AG04450 (cell line): ENCODE measurements at regions not wholly inside any gene's neighbourhood (a gene's known extent, or its start where the extent isn't known, plus 50 kb on each side); places are given as distances from the start of the nearest gene placed in this dataset. TPM values are rescaled to one million over a fixed set of nuclear protein-coding genes. Genes with fewer than 3 reads are reported as not detected.

Experiments
- CTCF ChIA-PET: fragments of 300-600, 350-600 bp; formaldehyde crosslinking; extraction: SDS; loops from one replicate; lab custom pipeline; 2022; ENCODE audit warnings: antibody characterized with exemption, inconsistent platforms; lab: Charles Lee
- POLR2A ChIA-PET: fragments of 350-600 bp; formaldehyde crosslinking; extraction: SDS; loops from one replicate; lab custom pipeline; 2021; ENCODE audit warnings: antibody characterized with exemption, inconsistent platforms; lab: Yijun Ruan, JAX
- DNase-seq: peaks from one replicate; pipeline ENCODE4 v3.0.0-alpha.2; 2011; ENCODE audit warnings: low read depth, low spot score
- H3K27ac ChIP-seq: one replicate; pipeline ENCODE4 v1.5.1; 2012; ENCODE audit warnings: low read depth, low read length, control low read depth
- H3K27me3 ChIP-seq: one replicate; pipeline ENCODE4 v1.6.0; 2012; ENCODE audit warnings: low read length; ENCODE audit not compliant: control insufficient read depth, insufficient read depth
- H3K4me3 ChIP-seq: 2 replicates; pipeline ENCODE4 v1.5.1; 2011; ENCODE audit warnings: mild to moderate bottlenecking, low read depth, low read length, control low read depth
- H3K9me3 ChIP-seq: 2 replicates; pipeline ENCODE4 v1.5.1; 2012; ENCODE audit warnings: low read length; ENCODE audit not compliant: control insufficient read depth, insufficient read depth
- small RNA-seq: library from RNA; depleted of rRNA; stranded (forward); fragments of <200 nt; gene quantifications from one replicate; pipeline ENCODE3, GENCODE V24; 2012; ENCODE audit warnings: low read depth; ENCODE audit not compliant: insufficient read length
- TF ChIP-seq, protein P1 (sequence below): IDR thresholded peaks from 2 replicates; pipeline ENCODE4 v1.5.1; 2011; ENCODE audit warnings: low read depth, low read length, control low read depth, inconsistent platforms

DNA sequence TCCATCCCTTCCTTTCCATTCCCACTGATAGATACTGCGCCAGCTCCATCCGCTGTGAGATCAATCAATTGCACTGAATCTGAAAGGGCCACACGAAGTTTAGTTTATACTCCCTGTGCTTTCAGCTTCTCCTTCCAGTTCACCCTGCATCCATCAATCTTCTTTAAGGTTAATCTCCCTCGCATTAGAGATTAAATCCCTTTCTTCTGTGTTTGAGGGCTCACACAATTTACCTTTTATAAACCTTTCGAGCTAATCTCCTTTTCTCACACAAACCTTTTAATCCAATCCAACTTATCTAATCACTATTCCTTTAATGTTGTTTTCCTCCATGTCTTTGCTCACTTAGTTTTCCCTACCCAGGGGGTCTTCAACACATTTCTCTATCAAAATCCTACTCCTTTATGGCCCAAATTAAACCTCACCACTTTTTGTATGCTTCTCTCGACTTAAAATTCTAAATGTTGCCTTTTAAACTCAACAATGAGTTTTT lies 64.6 kb upstream of the HAPLN1 start:
- no peaks in the 10 kb centered on the region for H3K9me3 ChIP-seq
- H3K4me3 ChIP-seq = no peak overlapping the region
- no peak overlapping the region for H3K27ac ChIP-seq
- TF ChIP-seq, protein P1, sequence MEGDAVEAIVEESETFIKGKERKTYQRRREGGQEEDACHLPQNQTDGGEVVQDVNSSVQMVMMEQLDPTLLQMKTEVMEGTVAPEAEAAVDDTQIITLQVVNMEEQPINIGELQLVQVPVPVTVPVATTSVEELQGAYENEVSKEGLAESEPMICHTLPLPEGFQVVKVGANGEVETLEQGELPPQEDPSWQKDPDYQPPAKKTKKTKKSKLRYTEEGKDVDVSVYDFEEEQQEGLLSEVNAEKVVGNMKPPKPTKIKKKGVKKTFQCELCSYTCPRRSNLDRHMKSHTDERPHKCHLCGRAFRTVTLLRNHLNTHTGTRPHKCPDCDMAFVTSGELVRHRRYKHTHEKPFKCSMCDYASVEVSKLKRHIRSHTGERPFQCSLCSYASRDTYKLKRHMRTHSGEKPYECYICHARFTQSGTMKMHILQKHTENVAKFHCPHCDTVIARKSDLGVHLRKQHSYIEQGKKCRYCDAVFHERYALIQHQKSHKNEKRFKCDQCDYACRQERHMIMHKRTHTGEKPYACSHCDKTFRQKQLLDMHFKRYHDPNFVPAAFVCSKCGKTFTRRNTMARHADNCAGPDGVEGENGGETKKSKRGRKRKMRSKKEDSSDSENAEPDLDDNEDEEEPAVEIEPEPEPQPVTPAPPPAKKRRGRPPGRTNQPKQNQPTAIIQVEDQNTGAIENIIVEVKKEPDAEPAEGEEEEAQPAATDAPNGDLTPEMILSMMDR = no peak
- DNase-seq = no peak
- H3K27me3 ChIP-seq = no peaks in the 10 kb centered on the region
- ChIA-PET POLR2A (no interaction called here), CTCF (no interaction called here)

DNA sequence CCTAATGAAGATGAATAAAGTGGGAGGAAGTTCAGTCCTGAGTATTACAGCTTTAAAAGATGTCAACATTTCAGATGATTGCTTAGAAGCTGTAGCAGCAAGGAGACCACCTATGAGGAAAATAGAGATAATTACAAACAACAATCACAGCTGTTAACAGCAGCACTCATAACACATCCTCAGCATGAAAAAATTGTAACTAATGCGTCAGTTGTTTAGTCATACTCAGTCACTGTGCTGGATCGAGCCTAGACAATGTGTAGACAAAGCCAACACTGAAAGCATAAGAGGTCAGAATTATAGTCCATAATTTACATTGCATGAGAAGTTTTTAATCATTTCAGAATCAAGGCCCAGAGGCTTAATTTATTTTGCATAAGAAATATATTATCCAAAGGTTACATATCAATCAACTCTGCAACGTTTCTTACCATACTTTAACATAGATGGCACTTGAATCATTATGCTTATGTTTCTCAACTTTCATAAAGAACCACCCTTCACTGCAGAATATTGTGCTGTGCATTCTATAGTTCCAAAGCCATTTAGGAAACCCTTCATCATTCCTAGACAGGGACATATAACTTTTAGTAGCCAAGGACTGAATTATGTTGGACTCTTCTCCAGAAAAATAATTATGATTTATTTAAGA lies 60.2 kb upstream of the HAPLN1 start:
- TF ChIP-seq, protein P1 = no peak
- H3K9me3 ChIP-seq = no peaks in the 10 kb centered on the region
- no peak overlapping the region for H3K4me3 ChIP-seq
- no peak for DNase-seq
- no peaks in the 10 kb centered on the region for H3K27me3 ChIP-seq
- no peak overlapping the region for H3K27ac ChIP-seq
- POLR2A ChIA-PET = no interaction called here
- CTCF ChIA-PET = no interaction called here

DNA sequence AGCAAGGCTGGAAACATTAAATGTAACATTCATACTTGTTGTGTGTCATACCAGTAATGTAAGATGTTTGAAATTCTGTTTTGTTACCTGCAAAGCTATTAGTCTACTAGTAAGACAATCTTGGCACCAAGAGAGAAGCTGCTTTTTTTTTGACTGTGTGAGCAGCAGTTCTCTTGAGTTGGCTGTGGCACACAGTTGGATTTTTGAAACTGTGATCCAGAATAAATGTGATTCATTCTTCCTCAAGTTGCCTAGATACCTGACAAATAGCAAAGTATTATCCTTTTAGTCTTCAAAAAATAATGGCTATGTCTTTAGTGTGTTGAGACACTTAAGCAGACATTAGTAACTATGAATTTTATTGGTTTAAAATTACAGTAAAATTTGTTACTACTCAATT lies 57.2 kb upstream of the HAPLN1 start:
- Histone ChIP-seq H3K27ac (no peak overlapping the region), H3K4me3 (no peak overlapping the region), H3K27me3 (no peaks in the 10 kb centered on the region), H3K9me3 (no peaks in the 10 kb centered on the region)
- POLR2A ChIA-PET = no interaction called here
- TF ChIP-seq, protein P1 = no peak
- CTCF ChIA-PET = no interaction called here
- no peak for DNase-seq

DNA sequence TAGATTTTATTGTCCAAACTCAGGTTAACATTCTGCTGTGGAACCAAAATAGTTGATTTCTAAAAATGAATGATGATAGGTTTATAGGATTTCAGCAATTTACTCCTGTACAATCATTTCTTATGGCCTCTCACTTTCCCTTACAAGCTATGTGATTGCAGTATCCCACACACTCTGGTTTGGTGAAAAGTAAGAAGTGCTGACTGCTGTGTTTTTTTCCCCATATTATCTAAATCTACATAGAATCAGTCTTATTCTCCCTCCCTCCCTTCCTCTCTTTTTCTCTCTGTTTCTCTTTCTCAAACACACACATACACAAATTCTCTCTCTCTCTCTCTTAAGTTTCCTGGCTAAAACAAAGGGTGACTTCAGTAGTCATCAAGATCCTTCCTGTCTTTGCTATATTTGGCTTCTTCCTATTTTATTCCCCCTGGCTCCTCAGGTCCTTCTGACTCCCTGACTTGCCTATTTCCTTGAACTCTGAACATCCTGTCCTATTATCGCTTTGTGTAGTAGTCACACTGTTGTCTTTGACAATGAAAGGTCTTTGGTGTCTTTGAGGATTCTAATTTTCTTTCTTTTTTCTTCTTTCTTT lies 55.9 kb upstream of the HAPLN1 start:
- TF ChIP-seq, protein P1 = no peak

More for the DNA sequence above, 55.9 kb upstream of the HAPLN1 start:
- H3K9me3 ChIP-seq = no peaks in the 10 kb centered on the region
- no peak overlapping the region for H3K4me3 ChIP-seq
- H3K27ac ChIP-seq = no peak overlapping the region
- ChIA-PET POLR2A (no interaction called here), CTCF (no interaction called here)
- no peaks in the 10 kb centered on the region for H3K27me3 ChIP-seq
- no peak for DNase-seq

Small RNA genes in the stretch of these regions (small RNA-seq; reads per million reads assigned to genes)
- gene RNU4-11P = not detected
